ENCODE measurements at regions not wholly inside any gene's neighbourhood (a gene's known extent, or its start where the extent isn't known, plus 50 kb on each side); places are given as distances from the start of the nearest gene placed in this dataset.

DNA sequence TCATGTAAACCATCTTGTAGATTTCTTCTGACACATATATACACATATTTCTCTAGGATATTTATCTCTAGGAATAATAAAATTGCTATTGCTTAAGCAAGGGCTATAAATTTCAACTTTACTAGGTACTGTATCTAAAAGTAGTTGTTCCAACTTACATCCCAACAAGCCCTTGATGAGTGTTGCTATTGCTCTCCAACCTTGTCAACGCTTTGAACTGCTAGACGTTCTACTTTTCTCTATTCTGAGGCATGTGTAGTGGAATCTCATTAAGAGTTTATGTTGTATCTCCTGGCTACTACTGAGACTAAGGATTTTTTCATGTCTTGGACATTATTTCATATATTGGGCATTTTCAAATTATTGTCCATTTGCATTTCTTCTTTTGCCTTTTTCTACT lies 321.5 kb upstream of the SOX5 start:
- no peak for DNase-seq (ENCODE audit: low read depth)

DNA sequence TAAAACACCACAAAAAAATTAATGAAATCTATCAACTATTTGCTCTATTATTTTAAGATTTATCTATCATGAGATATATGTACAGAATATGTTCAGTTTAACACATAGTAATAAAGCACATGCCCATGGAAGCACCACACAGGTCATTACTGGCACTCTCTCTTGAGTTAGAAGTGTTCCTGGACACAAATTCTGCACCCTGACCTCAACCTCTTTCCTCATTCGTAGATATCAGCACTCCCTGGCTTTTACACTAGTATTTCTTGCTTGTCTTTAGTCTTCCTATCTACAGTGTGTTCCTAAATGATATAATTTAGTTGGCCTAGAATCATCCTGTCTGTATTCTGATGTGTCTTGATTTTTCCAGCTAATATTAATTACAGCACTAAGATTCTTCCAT lies 321.0 kb upstream of the SOX5 start:
- no peak for DNase-seq (ENCODE audit: low read depth)

- no peak for DNase-seq (ENCODE audit: low read depth)
Measured at GRCh38 chr12:24268663-24269186, 319.3 kb upstream of the SOX5 start.

DNA sequence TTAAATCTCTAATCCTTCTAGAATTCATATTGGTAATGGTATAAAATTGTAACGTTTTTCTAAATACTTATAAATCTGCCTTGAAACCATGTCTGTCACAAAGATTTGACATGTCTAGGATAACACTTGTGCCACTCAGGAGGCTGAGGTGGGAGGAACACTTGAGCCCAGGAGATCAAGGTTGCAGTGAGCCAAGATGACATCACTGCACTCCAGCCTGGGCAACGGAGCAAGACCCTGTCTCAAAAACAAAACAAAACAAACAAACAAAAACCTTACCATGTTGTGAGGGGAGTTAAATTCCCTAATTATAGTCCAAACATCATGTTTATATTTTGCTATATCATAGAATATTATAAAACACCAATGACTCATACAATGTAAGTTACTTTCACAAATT lies 317.5 kb upstream of the SOX5 start:
- no peak for DNase-seq (ENCODE audit: low read depth)

- DNase-seq (ENCODE audit: low read depth): no peak
Measured at GRCh38 chr12:24256684-24257083, 307.2 kb upstream of the SOX5 start.

DNA sequence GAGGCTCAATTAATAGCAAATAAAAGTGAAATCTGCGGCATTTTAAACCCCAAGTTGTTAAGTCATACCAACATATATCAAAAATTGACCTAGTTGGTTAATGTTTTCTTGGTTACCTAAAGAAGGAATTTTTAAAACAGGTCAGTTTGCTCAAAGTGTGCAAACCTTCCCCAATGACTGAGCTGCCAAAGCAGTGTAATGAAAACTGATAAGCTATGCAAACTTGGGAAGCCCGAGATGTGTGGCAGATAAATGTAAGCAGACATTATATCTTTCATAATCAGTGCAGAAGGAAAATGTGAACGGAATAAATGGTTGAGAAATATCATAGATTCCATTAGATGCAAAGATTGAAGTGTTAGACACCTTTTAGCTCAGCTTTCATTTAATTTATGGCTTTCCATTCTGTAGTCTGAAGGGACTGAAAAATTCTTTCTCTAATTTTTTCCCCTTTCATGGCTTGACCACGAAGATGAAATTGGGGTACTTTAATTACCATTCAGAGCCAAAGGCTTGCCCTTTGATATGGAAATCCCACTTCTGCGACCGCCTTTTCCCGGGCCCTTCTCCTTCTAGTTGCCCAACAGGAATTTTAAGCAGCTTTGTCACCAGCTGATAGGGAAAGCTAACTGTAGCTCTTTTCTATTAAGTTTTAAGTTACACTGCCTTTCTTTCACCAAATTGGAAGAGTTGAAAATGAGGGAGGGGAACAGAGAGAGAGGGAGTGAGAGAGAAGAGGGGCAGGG lies 306.6 kb upstream of the SOX5 start:
- no peak for DNase-seq (ENCODE audit: low read depth)

DNA sequence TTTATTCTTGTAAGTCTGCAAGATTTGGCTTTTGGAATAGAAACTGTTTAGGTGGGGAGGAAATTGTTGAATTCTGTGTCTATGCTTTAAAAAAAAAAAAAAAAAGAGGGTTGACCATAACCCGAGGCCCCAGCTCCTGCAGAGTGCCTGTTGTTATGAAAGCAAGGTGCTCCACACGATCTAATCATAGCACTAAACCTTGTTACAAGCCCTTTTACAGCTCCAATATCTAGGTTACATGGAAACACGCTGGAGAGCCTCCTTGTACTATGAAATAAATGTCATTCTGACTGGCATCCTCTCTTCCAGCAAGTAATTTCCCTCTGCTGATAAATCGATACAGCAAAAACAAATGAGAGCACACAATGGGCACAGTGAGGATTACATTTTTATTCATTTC lies 303.1 kb upstream of the SOX5 start:
- DNase-seq (ENCODE audit: low read depth): no peak

GRCh38 chr12:24246934-24247333 lies 297.5 kb upstream of the SOX5 start:
- DNase-seq (ENCODE audit: low read depth): no peak

DNA sequence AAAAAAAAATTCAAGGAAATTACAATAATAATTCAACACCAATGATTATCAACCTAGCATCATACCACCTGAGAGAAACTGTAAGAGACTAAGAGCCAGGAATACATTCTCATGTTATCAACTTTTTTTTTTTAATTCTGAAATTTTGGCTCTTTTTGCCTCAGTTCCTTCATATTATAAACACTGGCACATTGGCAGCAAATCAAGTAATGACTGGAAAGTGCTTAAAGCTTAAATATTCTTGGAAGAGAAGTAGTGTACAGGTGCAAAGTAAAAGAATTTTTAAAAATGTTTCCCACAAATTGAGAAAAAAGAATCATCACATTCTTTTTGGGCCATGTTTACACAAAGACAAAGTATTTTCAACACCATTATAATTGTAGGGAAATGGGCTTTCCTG lies 296.9 kb upstream of the SOX5 start:
- no peak for DNase-seq (ENCODE audit: low read depth)

DNA sequence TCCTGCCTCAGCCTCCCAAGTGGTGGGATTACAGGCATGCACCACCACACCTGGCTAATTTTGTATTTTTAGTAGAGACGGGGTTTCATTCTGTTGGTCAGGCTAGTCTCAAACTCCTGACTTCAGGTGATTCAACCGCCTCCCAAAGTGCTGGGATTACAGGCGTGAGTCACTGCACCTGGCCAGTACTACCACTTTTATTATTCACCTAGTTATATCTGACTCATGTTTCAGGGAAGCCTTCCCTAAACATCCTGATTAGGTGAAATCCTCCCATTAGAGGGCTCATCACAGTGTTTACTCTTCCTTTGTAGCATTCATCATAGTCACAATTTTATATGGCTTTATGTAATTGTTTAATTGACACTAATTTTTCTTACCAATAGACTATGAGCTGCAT lies 295.3 kb upstream of the SOX5 start:
- no peak for DNase-seq (ENCODE audit: low read depth)

DNA sequence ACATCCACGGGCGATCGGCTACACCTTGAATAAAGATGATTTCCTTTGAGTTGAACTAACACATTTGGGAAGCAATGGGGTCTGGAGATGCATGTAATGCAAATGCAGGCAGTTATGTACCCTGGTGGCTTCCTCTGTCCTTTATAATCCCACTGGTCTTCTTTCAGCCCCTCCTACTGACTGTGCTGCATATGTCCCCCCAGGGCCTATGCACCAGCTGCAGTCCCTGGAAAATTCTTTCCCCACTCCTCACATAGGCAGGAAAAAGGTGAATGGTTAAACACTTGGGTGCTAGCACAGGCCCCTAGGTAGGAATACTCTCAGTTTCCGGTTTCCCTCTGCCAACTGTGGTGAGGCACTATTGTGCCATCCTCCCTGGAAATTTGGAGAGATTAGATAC lies 294.8 kb upstream of the SOX5 start:
- no peak for DNase-seq (ENCODE audit: low read depth)

- DNase-seq (ENCODE audit: low read depth): no peak
Measured at GRCh38 chr12:24240707-24241106, 291.2 kb upstream of the SOX5 start.

GRCh38 chr12:24233519-24234246 lies 284.2 kb upstream of the SOX5 start:
- DNase-seq (ENCODE audit: low read depth): no peak

DNA sequence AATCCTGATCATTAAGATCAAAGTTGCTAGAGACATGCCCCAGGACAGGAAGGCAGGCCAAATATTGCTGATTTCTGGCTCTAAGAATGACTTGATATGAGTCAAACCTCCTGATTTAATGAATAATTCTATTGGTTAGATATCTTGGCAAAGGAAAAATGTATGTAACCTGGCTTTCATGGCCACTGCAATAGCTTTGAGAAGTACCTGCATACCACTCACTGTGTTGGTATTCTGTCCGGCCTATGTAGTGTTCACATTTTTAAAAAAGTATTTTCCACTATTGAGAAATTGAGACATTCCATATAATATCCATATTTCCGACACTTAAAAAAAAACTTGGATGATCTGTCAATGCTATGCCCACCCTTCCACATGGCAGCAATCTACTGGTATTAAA lies 283.1 kb upstream of the SOX5 start:
- no peak for DNase-seq (ENCODE audit: low read depth)

DNA sequence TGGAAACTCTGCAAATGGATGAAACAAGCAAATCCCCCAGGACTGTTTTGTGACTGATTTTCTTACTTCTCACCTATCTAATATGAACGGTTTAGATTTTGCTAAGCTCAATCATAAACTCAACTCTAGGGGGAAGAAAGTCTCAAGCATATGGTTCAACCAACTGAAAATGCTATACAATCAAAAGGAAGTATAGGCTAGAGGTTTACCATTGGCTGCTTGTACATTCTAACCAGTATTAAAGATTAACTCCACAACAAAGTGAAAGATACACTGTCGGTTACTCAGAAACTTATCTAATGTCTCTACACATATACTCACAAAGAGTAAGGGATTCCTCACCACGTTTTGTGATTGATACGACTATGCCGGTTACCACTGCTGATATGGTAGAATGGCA lies 281.8 kb upstream of the SOX5 start:
- DNase-seq (ENCODE audit: low read depth): no peak

DNA sequence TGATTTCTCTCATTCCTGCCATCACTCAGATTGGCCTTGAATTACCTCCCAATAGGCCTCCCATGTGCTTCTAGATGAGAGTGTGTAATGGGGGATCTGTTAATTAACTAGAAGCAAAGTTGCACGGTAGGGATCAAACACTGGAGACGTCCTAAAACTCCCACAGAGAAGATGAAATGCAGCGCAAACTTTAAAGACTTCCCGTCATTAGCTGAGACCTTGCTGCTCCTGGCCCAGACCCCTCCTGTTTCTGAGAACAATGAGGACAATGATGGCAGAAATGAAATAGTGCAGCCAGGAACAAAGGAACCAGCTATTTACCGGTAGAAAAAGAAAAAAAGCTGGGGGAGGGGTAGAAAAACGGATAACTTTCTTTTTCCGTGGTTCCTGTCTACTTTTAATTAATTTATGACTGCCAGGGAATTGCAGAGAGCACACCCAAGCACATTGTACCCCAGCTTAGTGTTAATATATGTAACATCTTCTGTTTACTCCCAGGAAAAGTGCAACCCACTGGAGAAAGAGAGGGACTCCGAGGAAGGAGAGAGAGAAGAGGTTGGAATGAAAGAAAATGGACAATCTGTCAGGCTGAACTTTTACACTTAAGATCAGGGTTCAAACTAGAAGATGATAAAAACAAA lies 280.7 kb upstream of the SOX5 start:
- no peak for DNase-seq (ENCODE audit: low read depth)

DNA sequence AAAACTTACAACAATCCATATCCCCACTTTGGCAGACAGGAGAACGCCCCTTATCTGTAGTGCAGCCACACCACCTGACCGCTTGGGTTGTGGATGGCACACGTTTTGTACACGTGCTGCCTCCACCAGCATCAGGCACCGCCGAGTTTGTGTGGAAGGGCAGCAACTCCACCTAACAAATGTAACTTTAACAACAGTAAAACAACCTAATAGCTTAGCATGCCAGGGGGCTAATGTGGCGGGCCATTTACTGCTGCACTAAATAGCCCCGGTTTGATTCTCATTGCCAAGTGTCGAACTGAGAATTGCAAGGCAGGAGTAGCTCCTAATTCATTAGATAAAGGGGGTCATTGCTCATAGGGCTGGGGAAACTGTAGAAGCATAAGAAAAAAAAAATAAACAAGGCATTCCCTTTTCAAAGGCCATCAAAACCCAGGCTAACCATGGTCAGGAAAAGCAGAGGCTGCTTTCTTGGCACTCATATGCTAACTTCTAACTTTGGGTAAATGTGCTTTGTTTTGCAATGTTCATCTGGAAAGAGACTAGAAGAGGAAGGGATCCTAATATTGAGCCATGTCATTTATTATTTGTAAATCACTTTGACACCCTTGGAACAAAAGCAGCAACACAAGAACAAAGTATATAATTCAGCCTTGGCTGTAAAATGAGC lies 279.7 kb upstream of the SOX5 start:
- no peak for DNase-seq (ENCODE audit: low read depth)

GRCh38 chr12:24228371-24228770 lies 278.9 kb upstream of the SOX5 start:
- no peak for DNase-seq (ENCODE audit: low read depth)

GRCh38 chr12:24227551-24227950 lies 278.1 kb upstream of the SOX5 start:
- no peak for DNase-seq (ENCODE audit: low read depth)

DNA sequence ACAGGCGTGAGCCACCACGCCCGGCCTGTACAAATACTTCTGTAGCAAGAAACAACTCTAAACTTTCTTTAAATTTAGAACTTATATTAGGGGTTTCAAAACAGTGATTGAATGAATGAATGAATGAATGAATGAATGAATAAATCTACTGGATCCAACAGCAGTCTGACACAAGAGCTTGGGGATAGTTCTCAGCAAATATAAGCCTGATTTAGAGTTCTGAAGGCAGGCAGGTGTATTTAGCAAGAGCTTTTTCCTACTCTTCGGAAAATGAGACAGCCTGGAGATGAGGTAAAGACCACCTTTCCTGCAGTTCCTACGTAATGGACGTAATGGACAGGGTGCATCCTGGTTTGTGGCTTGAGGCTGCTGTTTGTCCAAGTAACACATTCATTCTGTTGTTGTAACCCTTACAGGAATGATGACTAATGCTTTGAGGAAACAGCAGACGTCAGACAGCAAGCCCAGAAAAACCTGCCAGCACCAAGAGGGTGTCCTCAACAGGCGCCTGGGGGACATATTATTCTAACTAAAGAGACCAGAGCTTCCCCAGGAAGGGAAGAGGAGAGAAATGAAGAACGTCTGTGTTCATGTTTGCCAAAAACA lies 277.4 kb upstream of the SOX5 start:
- no peak for DNase-seq (ENCODE audit: low read depth)

- DNase-seq (ENCODE audit: low read depth): no peak
Measured at GRCh38 chr12:24224401-24224800, 274.9 kb upstream of the SOX5 start.

DNA sequence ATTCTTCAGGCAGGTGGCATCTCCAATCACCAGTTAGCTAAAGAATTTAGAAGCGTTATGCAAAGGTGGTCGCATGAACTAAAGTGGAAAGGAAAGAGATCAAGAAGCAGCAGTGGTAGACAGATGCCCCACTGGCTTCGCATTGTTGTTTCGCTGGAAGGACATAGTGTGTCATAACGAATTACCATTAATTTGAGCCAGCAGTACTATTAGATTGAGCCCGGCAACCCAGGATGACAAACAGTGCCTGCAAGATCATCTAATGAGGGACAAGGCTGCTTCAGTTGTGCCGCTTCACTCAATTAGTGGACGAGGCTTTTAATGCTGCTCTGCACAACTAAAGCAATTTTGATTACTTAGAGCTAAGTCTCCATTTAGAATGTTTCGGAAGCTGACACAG lies 274.5 kb upstream of the SOX5 start:
- no peak for DNase-seq (ENCODE audit: low read depth)

Measured in GM04503 (cell line).